Activated CD4-positive, CD25-positive, alpha-beta regulatory T cell treated with anti-CD3 and anti-CD28 coated beads, Interleukin-2, amount 50 U/mL, for 16 hours (primary cell): ENCODE measurements at regions not wholly inside any gene's neighbourhood (a gene's known extent, or its start where the extent isn't known, plus 50 kb on each side); places are given as distances from the start of the nearest gene placed in this dataset.

ENCODE experiments used
- DNase-seq: peaks from one replicate; pipeline ENCODE4 v3.0.0-alpha.2; 2020; ENCODE audit warnings: low read depth, low spot score

DNA sequence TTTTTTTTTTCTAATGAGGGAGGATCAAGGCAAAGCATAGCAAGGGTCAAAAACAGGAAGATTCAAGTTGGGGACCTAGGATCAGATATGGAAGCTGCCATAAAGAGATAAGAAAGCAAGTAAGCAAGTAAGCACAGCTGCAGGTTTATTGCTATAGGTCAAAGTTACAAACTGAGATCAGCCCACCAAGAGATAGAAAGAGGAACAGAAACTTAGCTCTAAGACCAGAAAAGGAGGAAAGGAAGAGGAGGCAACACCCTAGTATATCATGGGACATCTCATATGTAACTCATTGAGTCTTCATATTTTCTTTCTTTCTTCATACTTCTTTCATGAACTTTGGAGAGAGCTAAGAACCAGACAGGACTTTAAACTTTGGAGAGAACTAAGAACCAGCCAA is 295.9 kb upstream of the CRIM1 start:
- DNase-seq: no peak

DNA sequence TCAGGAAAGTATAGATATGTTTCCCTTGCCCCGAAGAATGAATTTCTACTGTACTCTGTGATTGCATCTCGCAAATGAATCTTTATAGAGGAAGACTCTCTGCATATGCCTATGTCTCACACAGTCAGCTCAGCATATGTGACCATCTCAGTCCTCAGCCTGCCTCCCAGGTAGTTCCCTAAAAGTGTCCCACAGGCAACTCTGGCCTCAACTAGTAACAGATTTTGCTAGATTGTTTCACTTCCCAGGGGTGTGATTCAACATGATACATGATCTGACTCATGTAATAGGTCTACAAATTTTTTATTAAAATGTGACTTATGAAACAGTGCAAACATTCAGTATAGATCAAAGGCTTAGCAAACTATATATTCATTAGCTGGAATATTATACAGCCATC is 296.6 kb upstream of the CRIM1 start:
- DNase-seq: no peak

DNA sequence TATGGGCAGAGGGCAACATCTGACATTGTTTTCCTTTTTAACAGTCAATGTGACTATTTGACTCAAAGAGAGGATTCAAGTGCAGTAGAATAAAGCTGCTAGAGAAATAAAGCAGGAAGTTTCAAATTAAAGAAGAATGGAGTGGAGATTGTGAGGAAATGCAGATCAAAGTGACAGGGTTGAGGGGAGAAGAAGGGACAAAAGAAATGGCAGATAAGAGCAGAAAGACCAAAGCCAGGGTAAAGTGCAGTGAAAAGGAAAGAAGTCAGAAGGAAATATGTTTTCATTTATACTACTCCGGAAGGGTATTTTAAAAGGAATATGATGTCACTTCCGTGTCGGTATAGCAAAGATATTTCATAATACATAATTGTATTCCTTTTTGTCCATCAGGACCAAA is 297.5 kb upstream of the CRIM1 start:
- DNase-seq: no peak

DNA sequence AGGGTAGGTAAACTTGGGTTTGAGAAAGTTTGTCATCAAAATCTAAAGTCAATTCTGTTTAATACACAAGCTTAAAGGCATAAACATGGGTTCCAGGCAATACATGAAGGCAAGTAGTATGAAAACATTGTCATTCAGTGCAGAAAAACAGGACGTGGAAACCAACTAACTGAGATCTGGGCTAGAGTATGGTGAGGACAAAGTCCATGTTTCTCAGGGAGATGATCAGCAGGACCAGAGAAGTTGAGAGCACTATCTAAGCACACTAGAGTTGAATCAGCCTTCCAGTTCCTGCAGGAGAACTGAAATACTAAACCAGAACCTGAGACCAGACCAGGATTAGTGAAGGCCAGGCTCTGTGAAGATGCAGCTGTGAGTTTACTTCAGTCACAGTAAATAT is 302.8 kb upstream of the CRIM1 start:
- no peak for DNase-seq

DNA sequence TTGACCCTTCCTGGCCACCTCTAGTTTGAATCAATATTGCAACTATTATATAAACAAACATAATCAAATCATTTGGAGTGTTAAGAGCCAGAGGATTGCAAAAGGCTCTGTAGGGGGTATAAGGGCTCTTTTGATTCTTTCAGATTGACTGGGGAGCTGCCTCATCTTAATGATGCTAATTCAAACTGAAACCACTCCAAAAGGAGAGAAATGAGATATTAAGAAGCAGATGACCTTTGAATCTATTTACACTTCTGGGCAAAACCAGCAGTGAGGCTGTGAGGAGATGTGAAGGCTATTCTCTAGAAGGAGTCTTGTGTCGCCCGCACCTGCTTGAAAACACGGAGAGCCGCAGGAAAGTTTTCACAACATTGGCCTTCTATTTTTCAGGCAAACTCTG is 311.2 kb upstream of the CRIM1 start:
- DNase-seq: no peak

DNA sequence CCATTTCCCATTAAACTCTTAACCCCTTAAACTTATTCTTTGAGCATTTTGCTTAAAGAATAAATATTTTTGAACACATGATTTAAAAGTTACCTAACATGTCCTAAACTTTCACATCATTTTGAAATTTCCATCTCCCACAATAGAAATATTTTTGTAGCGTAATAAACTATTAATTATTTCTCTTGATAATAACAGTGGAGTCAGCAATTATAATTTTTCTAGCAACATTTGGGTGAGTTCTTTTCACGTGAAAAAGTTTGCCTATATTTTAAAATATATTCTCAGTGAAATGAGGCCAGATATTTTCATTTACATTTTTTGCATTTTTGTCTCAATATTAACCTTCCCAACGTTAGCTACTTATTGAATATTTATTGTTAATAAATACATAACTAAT is 320.4 kb upstream of the CRIM1 start:
- no peak for DNase-seq

DNA sequence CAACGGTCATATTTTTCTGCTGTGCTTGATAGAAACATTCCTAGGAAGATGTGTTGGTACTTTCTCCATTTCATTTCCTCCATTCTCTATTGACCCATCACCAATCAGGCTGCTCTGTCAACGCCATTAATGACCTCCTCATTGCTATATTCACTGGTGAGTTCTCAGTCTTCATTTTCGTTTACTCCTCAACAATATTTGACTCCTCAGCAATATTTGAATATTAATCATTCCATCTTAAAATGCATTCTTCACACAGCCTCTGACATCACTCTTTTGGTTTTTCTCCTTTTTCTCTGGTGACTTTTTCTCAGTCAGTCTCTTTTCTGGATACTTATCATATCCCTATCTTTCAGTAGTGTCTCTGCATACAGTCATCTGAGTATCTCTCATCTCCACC is 323.5 kb upstream of the CRIM1 start:
- no peak for DNase-seq

DNA sequence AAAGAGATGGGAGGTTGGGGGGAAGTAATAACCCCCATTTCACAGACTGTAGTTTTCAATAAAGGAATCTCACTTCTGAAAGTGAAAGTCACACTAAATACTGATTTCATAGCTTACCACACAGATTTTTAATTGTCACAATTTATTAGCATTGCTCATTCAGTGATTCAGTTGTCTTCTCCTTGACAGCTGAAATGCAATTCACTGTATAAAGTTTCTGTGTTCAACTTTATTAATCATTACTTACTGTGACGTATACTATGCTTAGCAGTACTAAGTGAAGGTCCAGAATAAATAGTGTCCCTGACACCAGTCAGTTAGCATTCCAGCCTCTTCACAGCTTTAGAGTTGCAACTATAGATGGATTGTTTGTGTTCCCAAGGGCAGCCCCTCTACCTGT is 324.1 kb upstream of the CRIM1 start:
- DNase-seq: no peak

DNA sequence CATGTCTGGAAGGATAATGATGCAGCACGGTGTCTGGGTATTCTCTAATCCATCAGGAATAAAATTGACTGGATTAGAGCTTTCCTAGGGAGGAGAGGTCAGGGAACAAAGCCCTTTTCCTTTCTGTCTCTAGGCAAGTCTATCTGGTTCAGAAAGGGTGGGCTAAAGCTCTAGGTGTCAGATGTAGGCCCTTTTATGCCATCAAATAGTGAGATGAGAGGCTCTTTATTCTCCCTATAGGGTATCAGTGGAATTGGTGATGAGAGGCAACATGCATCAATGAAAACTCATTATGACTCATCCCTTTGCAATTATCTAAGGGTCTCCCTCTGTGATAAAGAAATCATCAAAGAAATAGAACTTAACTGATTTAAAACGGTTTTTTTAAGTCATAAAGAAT is 328.0 kb upstream of the CRIM1 start:
- no peak for DNase-seq

DNA sequence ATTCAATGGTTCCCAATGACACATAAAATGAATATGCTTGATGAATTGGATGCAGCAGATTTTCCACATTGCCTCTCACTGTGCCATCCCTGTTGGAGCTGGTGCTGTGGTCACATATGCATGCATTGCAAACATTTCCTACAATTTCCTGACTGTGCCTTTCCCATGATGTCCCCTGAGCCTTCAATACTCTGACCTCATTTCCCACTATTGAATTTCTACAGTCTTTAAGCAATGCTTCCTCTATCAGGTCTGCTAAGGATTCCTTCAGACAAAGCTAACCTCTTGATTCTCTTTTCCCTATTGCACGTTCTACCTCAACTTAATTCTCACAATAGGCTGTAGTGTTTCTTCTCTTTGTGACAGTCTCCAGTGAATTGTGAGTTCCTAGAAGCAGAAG is 342.5 kb upstream of the CRIM1 start:
- no peak for DNase-seq

DNA sequence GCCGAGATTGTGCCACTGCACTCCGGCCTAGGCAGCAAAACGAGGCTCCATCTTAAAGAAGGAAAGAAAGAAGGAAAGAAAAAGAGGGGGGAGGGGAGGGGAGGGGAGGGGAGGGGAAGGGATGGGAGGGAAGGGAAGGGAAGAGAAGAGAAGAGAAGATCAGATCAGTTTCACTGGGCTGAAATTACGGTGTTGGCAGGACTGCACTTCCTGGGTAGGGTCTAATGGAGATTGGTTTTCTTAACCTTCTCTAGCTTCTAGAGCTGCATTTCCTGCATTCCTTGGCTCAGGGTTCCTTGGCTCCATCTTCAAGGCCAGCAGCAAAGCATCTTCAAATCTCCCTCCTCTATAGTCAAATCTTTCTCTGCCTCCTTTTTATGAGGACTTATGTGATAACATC is 349.1 kb upstream of the CRIM1 start:
- no peak for DNase-seq

DNA sequence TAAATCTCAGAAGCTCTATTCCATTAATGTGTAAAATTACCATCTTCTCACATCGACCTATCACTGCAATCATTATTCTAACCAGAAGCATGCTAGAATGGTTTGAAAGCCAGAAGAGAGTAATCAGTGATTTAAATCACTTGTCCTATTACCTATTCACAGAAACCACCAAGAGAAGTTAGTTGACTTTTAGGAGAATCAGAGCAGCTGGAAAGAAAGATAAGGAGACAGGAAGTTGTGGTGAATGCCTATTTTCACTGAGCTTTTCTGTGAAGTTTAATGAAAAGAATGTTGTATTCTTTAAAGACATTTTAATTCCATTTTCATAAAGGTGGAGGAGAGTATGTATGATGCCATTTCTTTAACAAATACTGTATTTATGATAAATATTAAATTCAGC is 352.6 kb upstream of the CRIM1 start:
- no peak for DNase-seq

DNA sequence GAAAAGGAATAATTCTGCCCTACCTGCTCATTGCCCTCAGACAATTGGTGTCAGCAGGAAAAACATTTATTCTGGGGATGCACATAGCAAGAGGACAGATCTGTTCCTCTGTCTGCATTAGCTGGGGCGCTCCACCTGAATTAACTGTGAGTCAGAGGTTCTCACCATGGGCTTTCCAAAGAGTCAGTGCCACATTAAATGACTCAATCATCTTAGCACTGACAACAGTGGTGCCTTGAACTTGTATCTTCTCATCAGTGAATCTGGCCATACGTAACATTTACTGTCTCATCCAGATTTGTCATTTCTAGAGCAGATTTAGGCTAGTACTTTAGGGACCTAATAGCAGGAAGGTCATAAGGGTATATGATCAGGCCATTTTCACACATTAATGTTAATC is 358.1 kb upstream of the CRIM1 start:
- no peak for DNase-seq

DNA sequence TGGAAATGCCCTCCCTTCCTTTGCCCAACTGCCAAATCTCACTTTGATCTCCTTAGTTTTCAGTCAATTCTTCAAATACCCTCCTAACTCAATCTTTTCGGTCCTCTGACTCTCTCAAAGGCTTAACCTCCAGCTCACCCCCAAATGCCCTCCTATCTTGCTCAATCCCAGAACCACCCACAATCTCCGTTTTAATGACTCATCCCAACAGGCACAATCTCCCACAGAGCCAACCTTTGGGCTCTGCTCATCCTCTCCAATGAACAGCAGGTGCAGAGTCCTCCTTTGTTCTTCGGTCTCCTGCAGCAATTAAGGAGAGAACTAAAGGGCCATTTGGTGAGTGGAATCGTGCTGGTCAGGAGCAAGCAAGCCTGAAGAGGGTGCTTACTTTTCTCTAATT is 366.1 kb upstream of the CRIM1 start:
- no peak for DNase-seq

DNA sequence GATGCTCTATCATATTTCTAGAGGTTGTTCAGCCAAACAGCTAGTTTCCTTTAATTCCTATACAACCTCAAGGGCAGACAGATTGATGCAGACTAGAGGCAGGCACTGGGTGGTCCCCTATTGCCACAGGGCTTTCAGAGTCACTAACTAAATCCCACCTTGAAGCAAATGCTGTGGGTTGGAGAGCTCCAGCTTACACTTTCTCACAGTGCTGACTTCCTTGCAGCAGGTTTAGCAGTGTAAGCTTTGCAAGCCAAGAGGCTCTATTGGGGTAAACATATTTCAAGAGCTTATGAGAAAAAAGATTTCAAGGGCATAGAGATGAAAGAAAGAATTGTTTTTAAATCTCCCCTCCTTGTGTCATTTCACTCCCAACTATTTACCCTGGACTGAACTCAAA is 366.5 kb upstream of the CRIM1 start:
- no peak for DNase-seq

DNA sequence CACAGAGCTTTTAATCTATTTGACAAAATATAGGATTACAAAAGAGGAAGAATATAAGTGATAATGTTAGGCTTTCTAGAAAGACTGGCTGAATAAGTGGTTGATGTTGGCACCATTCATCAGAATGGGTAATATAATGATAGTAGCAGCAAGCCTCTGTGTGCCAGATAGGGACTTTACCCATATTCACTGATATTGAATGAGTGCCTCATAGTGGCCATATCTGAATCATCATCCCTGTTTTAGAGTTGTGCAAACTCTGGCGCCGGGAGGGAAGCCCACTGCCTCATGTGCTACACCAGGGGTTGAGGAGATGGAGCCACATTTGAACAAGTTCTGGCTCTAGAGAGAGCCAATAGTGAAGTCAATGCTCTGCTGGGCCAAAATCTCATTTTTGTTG is 368.7 kb upstream of the CRIM1 start:
- no peak for DNase-seq

DNA sequence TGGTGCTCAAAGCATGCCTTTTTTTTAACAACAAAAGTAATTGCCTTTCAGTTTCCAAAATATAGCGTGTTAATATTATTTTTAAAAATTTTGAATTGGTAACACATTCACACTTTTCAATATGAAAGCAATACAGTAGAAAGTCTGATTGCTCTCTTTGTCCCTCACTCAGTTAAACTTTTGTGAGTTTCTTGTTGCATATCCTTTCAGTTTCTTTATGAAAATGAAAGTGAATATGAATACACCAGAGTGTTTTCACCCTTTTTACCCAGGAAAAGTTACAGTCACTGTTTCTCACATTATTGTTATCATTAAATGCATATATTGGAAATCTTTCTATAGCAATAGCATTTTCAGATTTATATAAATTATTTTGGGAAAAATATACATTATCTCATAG is 377.4 kb upstream of the CRIM1 start:
- DNase-seq: no peak

DNA sequence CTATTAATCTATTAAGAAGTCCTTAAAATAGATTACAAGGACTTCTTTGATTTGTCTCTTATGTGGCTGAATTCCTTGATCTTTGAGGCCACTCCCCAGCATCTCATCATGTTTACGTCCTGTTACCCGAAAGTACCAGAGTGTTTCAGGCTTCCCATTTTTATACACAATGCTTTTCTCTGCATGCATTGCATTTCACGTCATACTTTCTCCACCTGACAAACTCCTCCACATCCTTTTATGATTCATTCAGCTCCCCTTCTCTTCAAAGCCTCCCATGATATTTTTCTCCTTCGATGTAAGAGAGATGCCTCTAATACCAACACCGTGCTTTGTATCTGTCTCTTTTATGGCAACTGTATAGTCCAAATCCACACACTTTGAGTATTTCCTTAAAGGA is 379.0 kb upstream of the CRIM1 start:
- DNase-seq: no peak

DNA sequence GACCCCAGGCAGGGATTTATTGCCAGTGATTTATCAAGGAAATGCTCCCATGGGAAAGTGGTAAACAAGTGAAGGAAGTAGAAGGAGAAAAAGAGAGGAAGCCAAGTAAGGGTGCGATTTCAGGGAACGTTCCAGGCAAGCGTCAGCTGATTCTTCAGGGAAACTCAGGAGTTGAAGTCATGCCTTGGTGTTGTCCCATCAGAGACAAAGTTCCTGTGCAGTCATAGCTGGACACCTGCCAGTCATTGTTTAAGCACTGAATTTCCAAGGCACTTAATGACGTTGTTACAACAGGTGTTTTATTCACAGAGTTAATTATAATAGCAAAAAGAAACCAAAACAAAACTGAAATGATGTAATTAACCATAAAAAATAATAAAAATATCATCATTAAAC is 381.8 kb upstream of the CRIM1 start:
- no peak for DNase-seq

DNA sequence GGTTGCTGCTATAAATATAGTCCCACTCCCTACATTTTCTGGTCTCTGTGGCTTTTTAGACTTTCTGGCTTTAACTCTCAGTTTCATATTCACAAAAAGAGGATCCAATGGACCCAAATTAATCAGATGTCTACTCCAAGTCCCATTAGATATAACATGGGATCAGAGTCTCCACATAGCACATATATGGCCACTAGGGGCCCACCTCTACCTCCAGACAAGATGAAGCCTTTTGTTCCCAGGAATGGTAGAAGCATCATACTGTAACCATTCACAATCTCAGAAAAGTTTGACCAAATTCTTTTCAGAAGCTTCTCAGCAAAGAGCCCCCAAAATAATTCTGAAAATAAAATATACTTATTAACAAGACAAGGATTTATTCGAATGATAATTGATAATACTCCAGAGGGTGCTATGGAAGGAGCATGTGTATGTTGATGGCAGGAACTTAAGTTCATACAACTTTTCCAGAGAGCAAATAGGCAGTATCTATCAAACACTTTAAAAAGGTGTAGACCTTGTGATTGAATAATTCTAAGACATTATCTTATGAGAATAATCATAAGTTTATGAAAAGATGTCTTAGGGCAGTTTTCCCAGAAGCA is 382.3 kb upstream of the CRIM1 start:
- no peak for DNase-seq

DNA sequence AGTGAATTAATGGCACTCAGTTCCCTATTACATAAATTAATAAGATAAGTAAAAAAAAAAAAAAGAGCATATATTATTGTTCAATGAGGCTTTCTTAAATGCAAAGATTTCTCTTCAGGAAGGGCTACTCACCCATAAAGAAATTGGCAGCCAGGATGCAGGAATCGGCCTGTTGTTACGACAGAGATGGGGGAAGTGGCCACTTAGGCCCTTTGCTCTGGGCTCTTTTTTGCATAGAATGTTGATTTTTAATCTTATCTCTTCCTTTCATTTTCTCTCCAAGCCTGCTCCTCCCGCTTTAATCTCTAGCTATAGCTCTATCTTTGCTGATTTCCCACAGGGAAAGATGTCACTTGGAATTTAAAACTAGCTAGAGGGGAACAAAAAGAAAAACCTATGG is 391.8 kb upstream of the CRIM1 start:
- DNase-seq: no peak

DNA sequence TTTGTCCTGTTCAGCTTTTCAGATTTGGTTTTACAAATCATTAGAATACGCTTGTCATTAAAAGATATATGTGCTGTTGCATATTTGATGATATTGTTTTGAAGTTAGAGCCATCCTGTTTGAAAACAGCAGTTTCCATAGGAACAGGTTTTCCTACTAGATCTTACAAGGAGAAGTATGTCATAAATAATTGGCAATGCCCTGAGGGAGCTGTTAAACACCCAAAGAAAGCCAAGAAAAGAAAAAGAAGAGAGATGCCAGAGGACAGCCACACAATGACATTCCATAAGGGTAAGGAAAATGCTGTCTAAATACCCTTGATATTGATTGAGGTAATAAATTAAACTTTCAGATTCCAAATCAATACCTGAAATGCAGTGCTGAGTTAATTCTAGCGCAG is 392.2 kb upstream of the CRIM1 start:
- no peak for DNase-seq

DNA sequence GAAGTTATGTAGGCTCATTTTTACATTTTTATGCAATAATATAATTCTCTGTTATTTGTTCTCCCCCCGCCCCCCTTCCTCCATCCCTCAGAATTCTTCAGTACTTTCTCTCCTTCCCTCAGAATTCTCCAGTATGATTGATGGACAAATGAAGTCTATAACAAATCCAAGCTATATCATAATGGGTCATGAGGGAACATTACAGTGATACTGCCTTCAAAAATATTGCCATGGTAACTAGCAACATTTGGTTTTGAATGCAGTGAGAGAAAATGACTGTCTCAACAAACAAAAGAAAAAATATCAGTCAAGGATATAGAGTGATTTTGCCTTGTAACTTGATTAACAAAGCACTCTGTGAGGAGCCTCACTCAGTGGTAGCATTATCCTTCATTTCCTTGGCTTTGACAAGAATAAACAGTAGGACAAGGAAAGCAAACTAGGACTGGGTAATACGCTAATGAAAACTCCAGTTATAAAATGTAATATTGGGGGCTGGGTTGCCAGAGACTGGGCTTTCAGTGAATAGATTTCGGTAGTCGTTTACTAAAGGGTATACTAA is 392.9 kb upstream of the CRIM1 start:
- DNase-seq: no peak

DNA sequence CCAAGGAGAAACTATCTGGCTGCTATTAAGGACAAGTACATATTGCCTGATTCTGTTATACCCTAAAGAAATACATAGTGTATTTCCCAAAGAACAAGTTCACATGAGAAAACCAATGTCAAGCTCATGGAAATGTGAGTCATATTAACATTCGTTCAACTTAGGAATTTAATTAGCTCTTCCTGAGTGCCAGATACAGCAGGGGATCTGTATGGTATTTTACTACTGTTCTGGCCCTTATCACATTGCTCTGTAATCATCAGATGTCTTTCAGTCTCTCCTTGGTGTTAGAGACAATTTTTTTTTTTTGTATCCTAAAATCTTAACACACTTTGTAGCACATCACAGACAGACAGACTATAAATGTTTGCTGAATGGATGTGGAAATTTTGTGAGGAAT is 395.0 kb upstream of the CRIM1 start:
- no peak for DNase-seq
